ENCODE measurements at regions not wholly inside any gene's neighbourhood (a gene's known extent, or its start where the extent isn't known, plus 50 kb on each side); places are given as distances from the start of the nearest gene placed in this dataset.

GRCh38 chr10:80739328-80739727 is 201.6 kb downstream of the SH2D4B start:
- H3K4me3 ChIP-seq (replicated peaks in 1 of 3) = no peak overlapping the region
- TF ChIP-seq POLR2A (IDR thresholded peaks at IDR 0.05) (no peak), CTCF (IDR thresholded peaks at IDR 0.05) (no peak)
- H3K36me3 ChIP-seq = no peaks in the 10 kb centered on the region
- intact Hi-C loops (cut with DNase I) = no loop called here
- no peak for DNase-seq
- no peaks in the 10 kb centered on the region for H3K27me3 ChIP-seq
- H3K9me3 ChIP-seq = no peaks in the 10 kb centered on the region
- 91% methylated on average over 6 of the region's 6 CpGs for WGBS, 2 donors
- no peak overlapping the region for H3K27ac ChIP-seq
- H3K4me1 ChIP-seq = peaks cover 0 to 7% of the 10 kb centered on the region in 2 donors

- Histone ChIP-seq H3K27me3 (no peaks in the 10 kb centered on the region), H3K36me3 (no peaks in the 10 kb centered on the region), H3K27ac (no peak overlapping the region), H3K9me3 (no peaks in the 10 kb centered on the region), H3K4me1 (peaks cover 0 to 7% of the 10 kb centered on the region in 2 donors), H3K4me3 (replicated peaks in 1 of 3) (no peak overlapping the region)
- DNase-seq = no peak
- TF ChIP-seq CTCF (IDR thresholded peaks at IDR 0.05) = no peak
- TF ChIP-seq POLR2A (IDR thresholded peaks at IDR 0.05) = no peak
- intact Hi-C loops (cut with DNase I) = no loop called here
- WGBS, 2 donors = 81 to 82% methylated on average over 18 of the region's 18 CpGs
Measured at GRCh38 chr10:80739963-80740715, 202.4 kb downstream of the SH2D4B start.

GRCh38 chr10:80741278-80741677 is 203.6 kb downstream of the SH2D4B start:
- intact Hi-C loops (cut with DNase I) = no loop called here
- Histone ChIP-seq H3K27me3 (no peaks in the 10 kb centered on the region), H3K4me3 (replicated peaks in 1 of 3) (no peak overlapping the region), H3K27ac (no peak overlapping the region), H3K9me3 (no peaks in the 10 kb centered on the region), H3K4me1 (peaks cover 0 to 7% of the 10 kb centered on the region in 2 donors), H3K36me3 (no peaks in the 10 kb centered on the region)
- 86 to 96% methylated on average over 2 of the region's 2 CpGs for WGBS, 2 donors
- TF ChIP-seq CTCF (IDR thresholded peaks at IDR 0.05) (no peak), POLR2A (IDR thresholded peaks at IDR 0.05) (no peak)
- no peak for DNase-seq

- intact Hi-C loops (cut with DNase I) = no loop called here
- no peak overlapping the region for H3K4me3 ChIP-seq (replicated peaks in 1 of 3)
- H3K9me3 ChIP-seq = no peaks in the 10 kb centered on the region
- H3K27me3 ChIP-seq = no peaks in the 10 kb centered on the region
- WGBS, 2 donors = 96 to 97% methylated on average over 3 of the region's 3 CpGs
- H3K4me1 ChIP-seq = no peaks in the 10 kb centered on the region
- no peak overlapping the region for H3K27ac ChIP-seq
- no peaks in the 10 kb centered on the region for H3K36me3 ChIP-seq
- DNase-seq = no peak
- no peak for TF ChIP-seq CTCF (IDR thresholded peaks at IDR 0.05)
- no peak for TF ChIP-seq POLR2A (IDR thresholded peaks at IDR 0.05)
Measured at GRCh38 chr10:80750268-80750667, 212.6 kb downstream of the SH2D4B start.

GRCh38 chr10:80751940-80752339 is 214.2 kb downstream of the SH2D4B start:
- Histone ChIP-seq H3K27me3 (no peaks in the 10 kb centered on the region), H3K9me3 (no peaks in the 10 kb centered on the region), H3K36me3 (no peaks in the 10 kb centered on the region), H3K4me1 (no peaks in the 10 kb centered on the region), H3K4me3 (replicated peaks in 1 of 3) (no peak overlapping the region), H3K27ac (no peak overlapping the region)
- 93 to 97% methylated on average over 1 of the region's 1 CpG for WGBS, 2 donors
- TF ChIP-seq CTCF (IDR thresholded peaks at IDR 0.05) (no peak), POLR2A (IDR thresholded peaks at IDR 0.05) (no peak)
- intact Hi-C loops (cut with DNase I) = no loop called here
- DNase-seq = no peak
